ENCODE measurements at regions not wholly inside any gene's neighbourhood (a gene's known extent, or its start where the extent isn't known, plus 50 kb on each side); places are given as distances from the start of the nearest gene placed in this dataset.

DNA sequence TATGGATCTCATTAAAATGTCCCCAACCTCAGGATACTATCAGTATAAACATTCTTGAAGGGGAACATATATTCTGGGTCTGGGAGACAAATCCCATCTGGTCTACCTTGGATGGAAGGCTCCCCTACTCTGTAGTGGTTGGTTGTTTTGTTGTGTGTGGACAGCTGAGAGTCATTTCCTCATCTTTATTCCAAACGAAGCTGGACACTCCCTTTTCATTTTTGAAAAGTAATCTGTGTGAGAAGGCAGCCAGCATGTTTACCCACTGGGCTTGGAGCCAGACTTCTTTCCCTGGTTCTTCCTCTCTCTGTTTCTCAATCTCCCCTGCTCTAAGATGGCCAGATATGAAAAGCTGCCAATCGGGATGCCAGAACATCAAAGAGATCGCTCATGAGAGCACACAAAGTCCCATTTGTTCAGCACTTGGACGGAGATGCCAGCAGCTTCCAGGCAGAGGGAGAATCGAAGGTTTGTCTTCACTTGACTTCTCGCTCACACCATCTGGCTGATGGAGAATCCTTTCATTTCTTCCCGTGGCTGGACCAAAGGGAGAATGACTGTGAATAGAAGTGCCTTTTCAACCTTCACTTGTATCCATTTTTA, 108.1 kb upstream of the AGR3 start (continued):
- TF ChIP-seq, protein P1, sequence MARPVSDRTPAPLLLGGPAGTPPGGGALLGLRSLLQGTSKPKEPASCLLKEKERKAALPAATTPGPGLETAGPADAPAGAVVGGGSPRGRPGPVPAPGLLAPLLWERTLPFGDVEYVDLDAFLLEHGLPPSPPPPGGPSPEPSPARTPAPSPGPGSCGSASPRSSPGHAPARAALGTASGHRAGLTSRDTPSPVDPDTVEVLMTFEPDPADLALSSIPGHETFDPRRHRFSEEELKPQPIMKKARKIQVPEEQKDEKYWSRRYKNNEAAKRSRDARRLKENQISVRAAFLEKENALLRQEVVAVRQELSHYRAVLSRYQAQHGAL (CRISPR knock-in tag; IDR thresholded peaks at IDR 0.05; ENCODE audit: not compliant biosample characterization), result no peak
- TF ChIP-seq TSC22D2 (CRISPR knock-in tag; IDR thresholded peaks at IDR 0.05; ENCODE audit: borderline replicate concordance), result no peak
- peak; percentile 61 for TF ChIP-seq SKI (IDR thresholded peaks at IDR 0.05; ENCODE audit: partially characterized antibody)
- TF ChIP-seq, protein P2, sequence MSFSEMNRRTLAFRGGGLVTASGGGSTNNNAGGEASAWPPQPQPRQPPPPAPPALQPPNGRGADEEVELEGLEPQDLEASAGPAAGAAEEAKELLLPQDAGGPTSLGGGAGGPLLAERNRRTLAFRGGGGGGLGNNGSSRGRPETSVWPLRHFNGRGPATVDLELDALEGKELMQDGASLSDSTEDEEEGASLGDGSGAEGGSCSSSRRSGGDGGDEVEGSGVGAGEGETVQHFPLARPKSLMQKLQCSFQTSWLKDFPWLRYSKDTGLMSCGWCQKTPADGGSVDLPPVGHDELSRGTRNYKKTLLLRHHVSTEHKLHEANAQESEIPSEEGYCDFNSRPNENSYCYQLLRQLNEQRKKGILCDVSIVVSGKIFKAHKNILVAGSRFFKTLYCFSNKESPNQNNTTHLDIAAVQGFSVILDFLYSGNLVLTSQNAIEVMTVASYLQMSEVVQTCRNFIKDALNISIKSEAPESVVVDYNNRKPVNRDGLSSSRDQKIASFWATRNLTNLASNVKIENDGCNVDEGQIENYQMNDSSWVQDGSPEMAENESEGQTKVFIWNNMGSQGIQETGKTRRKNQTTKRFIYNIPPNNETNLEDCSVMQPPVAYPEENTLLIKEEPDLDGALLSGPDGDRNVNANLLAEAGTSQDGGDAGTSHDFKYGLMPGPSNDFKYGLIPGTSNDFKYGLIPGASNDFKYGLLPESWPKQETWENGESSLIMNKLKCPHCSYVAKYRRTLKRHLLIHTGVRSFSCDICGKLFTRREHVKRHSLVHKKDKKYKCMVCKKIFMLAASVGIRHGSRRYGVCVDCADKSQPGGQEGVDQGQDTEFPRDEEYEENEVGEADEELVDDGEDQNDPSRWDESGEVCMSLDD (CRISPR knock-in tag; IDR thresholded peaks at IDR 0.05; ENCODE audit: borderline replicate concordance), result peak; percentile 37; the same call in 1 of the 2 replicates
- peak; percentile 88 for TF ChIP-seq CREM (IDR thresholded peaks at IDR 0.05)
- TF ChIP-seq CREM (CRISPR knock-in tag; IDR thresholded peaks at IDR 0.05), result no peak
- peak; percentile 58; the same call in 1 of the 2 replicates for TF ChIP-seq SP5 (CRISPR knock-in tag; IDR thresholded peaks at IDR 0.05; ENCODE audit: borderline replicate concordance, low read depth)
- TF ChIP-seq ZNF652 (CRISPR knock-in tag; IDR thresholded peaks at IDR 0.05; ENCODE audit: borderline replicate concordance, low read depth), result no peak; the same call in 1 of the 2 replicates
- no peak for TF ChIP-seq SMAD1 (CRISPR knock-in tag; IDR thresholded peaks at IDR 0.05; ENCODE audit: borderline replicate concordance, low read depth)
- peak; percentile 96 for TF ChIP-seq MED13 (CRISPR knock-in tag; IDR thresholded peaks at IDR 0.05)
- TF ChIP-seq HNF4G (IDR thresholded peaks at IDR 0.05; ENCODE audit: borderline replicate concordance, low read depth, low read length), result peak; percentile 73; the same call in 1 of the 2 replicates
- TF ChIP-seq HNF4G (CRISPR knock-in tag; IDR thresholded peaks at IDR 0.05; ENCODE audit: borderline replicate concordance, low read depth), result peak; percentile 76; the same call in 1 of the 2 replicates
- no peak for TF ChIP-seq SRSF1 (optimal IDR thresholded peaks at IDR 0.05; ENCODE audit: low read depth, low read length)
- TF ChIP-seq GTF3A (CRISPR knock-in tag; conservative IDR thresholded peaks at IDR 0.05), result no peak
- TF ChIP-seq PHF8 (CRISPR knock-in tag; IDR thresholded peaks at IDR 0.05), result no peak
- TF ChIP-seq ZNF205 (CRISPR knock-in tag; IDR thresholded peaks at IDR 0.05), result peak; percentile 85
- TF ChIP-seq XRCC5 (optimal IDR thresholded peaks at IDR 0.05; ENCODE audit: low read length), result peak; percentile 52
- no peak for TF ChIP-seq RBM39 (IDR thresholded peaks at IDR 0.05; ENCODE audit: low read depth, low read length, poor library complexity, severe bottlenecking)
- TF ChIP-seq HOXD1 (CRISPR knock-in tag; IDR thresholded peaks at IDR 0.05), result peak; percentile 92
- TF ChIP-seq CEBPG (CRISPR knock-in tag; IDR thresholded peaks at IDR 0.05), result peak; percentile 92
- TF ChIP-seq ZXDC (CRISPR knock-in tag; IDR thresholded peaks at IDR 0.05), result no peak
- TF ChIP-seq, protein P3, sequence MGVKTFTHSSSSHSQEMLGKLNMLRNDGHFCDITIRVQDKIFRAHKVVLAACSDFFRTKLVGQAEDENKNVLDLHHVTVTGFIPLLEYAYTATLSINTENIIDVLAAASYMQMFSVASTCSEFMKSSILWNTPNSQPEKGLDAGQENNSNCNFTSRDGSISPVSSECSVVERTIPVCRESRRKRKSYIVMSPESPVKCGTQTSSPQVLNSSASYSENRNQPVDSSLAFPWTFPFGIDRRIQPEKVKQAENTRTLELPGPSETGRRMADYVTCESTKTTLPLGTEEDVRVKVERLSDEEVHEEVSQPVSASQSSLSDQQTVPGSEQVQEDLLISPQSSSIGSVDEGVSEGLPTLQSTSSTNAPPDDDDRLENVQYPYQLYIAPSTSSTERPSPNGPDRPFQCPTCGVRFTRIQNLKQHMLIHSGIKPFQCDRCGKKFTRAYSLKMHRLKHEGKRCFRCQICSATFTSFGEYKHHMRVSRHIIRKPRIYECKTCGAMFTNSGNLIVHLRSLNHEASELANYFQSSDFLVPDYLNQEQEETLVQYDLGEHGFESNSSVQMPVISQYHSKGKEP (CRISPR knock-in tag; IDR thresholded peaks at IDR 0.05), result no peak
- TF ChIP-seq MTF1 (CRISPR knock-in tag; IDR thresholded peaks at IDR 0.05), result no peak
- peak; percentile 73; the same call in 1 of the 2 replicates for TF ChIP-seq ZSCAN21 (CRISPR knock-in tag; IDR thresholded peaks at IDR 0.05; ENCODE audit: borderline replicate concordance)

Measured in HepG2 (cell line).